ENCODE measurements at regions not wholly inside any gene's neighbourhood (a gene's known extent, or its start where the extent isn't known, plus 50 kb on each side); places are given as distances from the start of the nearest gene placed in this dataset.
"Not testable (repeated sequence)": the region's sequence is repeated elsewhere in the genome, so short reads cannot be mapped to it uniquely, and the experiment has no call there.

- TF ChIP-seq USF2 (IDR thresholded peaks at IDR 0.05; ENCODE audit: low read length): no peak
- no peak for TF ChIP-seq SAP30 (IDR thresholded peaks at IDR 0.05; ENCODE audit: insufficient read depth, insufficient replicate concordance, low read length)
- TF ChIP-seq NANOG (IDR thresholded peaks at IDR 0.05; ENCODE audit: insufficient read depth, low read depth, low read length, poor library complexity, severe bottlenecking): no peak
- no peak for TF ChIP-seq POLR2A (IDR thresholded peaks at IDR 0.05; ENCODE audit: control extremely low read depth in 1 of 2, low read depth in 2 of 2, low read length in 2 of 2)
- TF ChIP-seq SRF (IDR thresholded peaks at IDR 0.05; ENCODE audit: low read depth, low read length): no peak
- TF ChIP-seq JUND (IDR thresholded peaks at IDR 0.05; ENCODE audit: low read length): no peak
- TF ChIP-seq KDM4A (IDR thresholded peaks at IDR 0.05; ENCODE audit: low read depth, low read length, severe bottlenecking): no peak
- no peak for TF ChIP-seq RBBP5 (IDR thresholded peaks at IDR 0.05; ENCODE audit: borderline replicate concordance, low read depth, low read length)
Observed at GRCh38 chr4:12439633-12440305, 1011.1 kb upstream of the HS3ST1 start (continued).

- H4K5ac ChIP-seq (ENCODE audit: insufficient read length, low read depth, low read length); H3K4me2 ChIP-seq (ENCODE audit: insufficient read depth in 1 of 2, low read depth in 2 of 2, low read length in 2 of 2): not testable (repeated sequence)
Observed at GRCh38 chr4:12431259-12431658, 1002.6 kb upstream of the HS3ST1 start.

More at GRCh38 chr4:12431259-12431658, 1002.6 kb upstream of the HS3ST1 start:
- H3K27me3 ChIP-seq (replicated peaks in 1 of 4; ENCODE audit: control insufficient read depth in 3 of 4, extremely low read depth in 1 of 4, insufficient read depth in 3 of 4, low read length in 3 of 4); H3K23me2 ChIP-seq (ENCODE audit: low read depth, low read length); H3K36me3 ChIP-seq (ENCODE audit: control insufficient read depth in 2 of 4, insufficient read depth in 4 of 4, low read length in 3 of 4); H3K4me1 ChIP-seq (replicated peaks in 1 of 4; ENCODE audit: control insufficient read depth in 3 of 4, insufficient read depth in 4 of 4, low read length in 3 of 4); H2BK15ac ChIP-seq (ENCODE audit: low read length); FAIRE-seq; H2BK20ac ChIP-seq (ENCODE audit: low read length); H2AK5ac ChIP-seq (ENCODE audit: low read depth, low read length); H4K20me1 ChIP-seq (replicated peaks in 1 of 2; ENCODE audit: control insufficient read depth in 1 of 2, insufficient read depth in 2 of 2, low read length in 2 of 2); POLR2A ChIA-PET (ENCODE audit: partially characterized antibody); H3K14ac ChIP-seq (ENCODE audit: insufficient read length); H3K18ac ChIP-seq (ENCODE audit: extremely low read depth, low read length); DNase-seq (ENCODE audit: low read depth in 1 of 2, low spot score in 2 of 2); H2AFZ ChIP-seq (ENCODE audit: low read length); H2BK5ac ChIP-seq (ENCODE audit: low read depth, low read length); H4K8ac ChIP-seq (ENCODE audit: extremely low read depth, insufficient read depth, low read length); H3K9ac ChIP-seq (replicated peaks in 1 of 4; ENCODE audit: extremely low read depth in 1 of 4, low read depth in 3 of 4, low read length in 3 of 4); H3K27ac ChIP-seq (ENCODE audit: low read depth, low read length); H4K91ac ChIP-seq (replicated peaks; ENCODE audit: insufficient read length, low read length); H3K4me3 ChIP-seq (ENCODE audit: extremely low read depth in 1 of 4, insufficient read depth in 2 of 4, low read depth in 3 of 4, low read length in 4 of 4); H2BK120ac ChIP-seq (replicated peaks; ENCODE audit: low read depth, low read length); H3K56ac ChIP-seq (replicated peaks; ENCODE audit: insufficient read length, low read depth, low read length); H3K23ac ChIP-seq (ENCODE audit: insufficient read length); H3K9me3 ChIP-seq (ENCODE audit: insufficient read depth in 2 of 2, low read depth in 1 of 2, low read length in 1 of 2); H2BK12ac ChIP-seq (ENCODE audit: low read depth, low read length); H3K79me2 ChIP-seq (ENCODE audit: control insufficient read depth in 1 of 2, insufficient read depth in 2 of 2, low read length in 2 of 2); H3K79me1 ChIP-seq (ENCODE audit: low read depth, low read length); H3K4ac ChIP-seq (replicated peaks; ENCODE audit: insufficient read length, low read depth, low read length): not testable (repeated sequence)
- 93% methylated on average over 7 of the region's 7 CpGs; no CpG with 5 or more reads in 1 of the 2 experiments for WGBS, 2 experiments (ENCODE audit: extremely low coverage in 1 of 2, insufficient coverage in 1 of 2, insufficient read length in 1 of 2, insufficient replicate concordance in 2 of 2, low coverage in 1 of 2, low lambda C conversion rate in 2 of 2, missing lambda C conversion rate in 1 of 2)
- CTCF ChIA-PET (ENCODE audit: partially characterized antibody): interaction anchor here (1.3 kb wide), 1 partner anchor 169 kb away, joined by 3 read pairs; no protein-coding TSS in a partner anchor
